Activated B cell treated with CpG ODN at 0.5 μM for 24 hours (primary cell): ENCODE measurements at regions not wholly inside any gene's neighbourhood (a gene's known extent, or its start where the extent isn't known, plus 50 kb on each side); places are given as distances from the start of the nearest gene placed in this dataset.

ENCODE experiments used
- ATAC-seq: fragments of 200-7000 bp; cut with Tn5 transposase; one replicate; pipeline ENCODE4 v1.10.0; 2021; ENCODE audit warnings: low read depth, mild to moderate bottlenecking, moderate library complexity
- CTCF ChIA-PET: fragments of 350-600 bp; sonication (Branson Sonifier 250); formaldehyde crosslinking; loops from one replicate; lab custom pipeline; 2021; ENCODE audit warnings: antibody characterized with exemption; lab: Charles Lee
- POLR2A ChIA-PET: fragments of 350-600 bp; sonication (Branson Sonifier 250); formaldehyde crosslinking; loops from one replicate; lab custom pipeline; 2021; ENCODE audit warnings: antibody characterized with exemption; lab: Charles Lee
- DNase-seq: peaks from one replicate; pipeline ENCODE4 v3.0.0; 2022
- H3K27ac Mint-ChIP-seq: one replicate; pipeline ENCODE4 v1.8.0; 2020; ENCODE audit warnings: mixed read lengths
- H3K27me3 Mint-ChIP-seq: one replicate; pipeline ENCODE4 v1.8.0; 2021; ENCODE audit warnings: mixed read lengths
- H3K36me3 Mint-ChIP-seq: one replicate; pipeline ENCODE4 v1.8.0; 2021; ENCODE audit warnings: low read depth, mixed read lengths
- H3K4me1 Mint-ChIP-seq: one replicate; pipeline ENCODE4 v1.8.0; 2021; ENCODE audit warnings: mixed read lengths
- H3K4me3 Mint-ChIP-seq: one replicate; pipeline ENCODE4 v1.8.0; 2020; ENCODE audit warnings: mild to moderate bottlenecking, mixed read lengths
- H3K9me3 Mint-ChIP-seq: one replicate; pipeline ENCODE4 v1.8.0; 2020; ENCODE audit warnings: mixed read lengths
- CTCF ChIP-seq: fragments of 200-600 bp; IDR thresholded peaks from one replicate; pipeline ENCODE4 v1.8.0; 2022; ENCODE audit warnings: antibody characterized with exemption, mild to moderate bottlenecking
- intact Hi-C: fragments of 100-400 bp; cut with micrococcal nuclease; formaldehyde crosslinking; loops from one replicate; pipeline ENCODE4 v1.15.1; 2024

- ChIA-PET POLR2A (no interaction called here), CTCF (no interaction called here)
- ATAC-seq = no peak
- H3K4me3 Mint-ChIP-seq = no peak overlapping the region
- no peaks in the 10 kb centered on the region for H3K27me3 Mint-ChIP-seq
- no peak for TF ChIP-seq CTCF
- H3K36me3 Mint-ChIP-seq = no peaks in the 10 kb centered on the region
- no peaks in the 10 kb centered on the region for H3K4me1 Mint-ChIP-seq
- intact Hi-C loops = no loop called here
- H3K9me3 Mint-ChIP-seq = peaks cover 8% of the 10 kb centered on the region
- DNase-seq = no peak
- H3K27ac Mint-ChIP-seq = no peak overlapping the region
These were observed 129.3 kb upstream of the SLIT2 start for GRCh38 chr4:20122198-20122988.

GRCh38 chr4:20119141-20119540 is 132.6 kb upstream of the SLIT2 start:
- ATAC-seq = no peak
- TF ChIP-seq CTCF = no peak
- ChIA-PET CTCF (no interaction called here), POLR2A (no interaction called here)
- Mint-ChIP-seq H3K4me1 (no peaks in the 10 kb centered on the region), H3K9me3 (peaks cover 8% of the 10 kb centered on the region), H3K27ac (no peak overlapping the region), H3K36me3 (no peaks in the 10 kb centered on the region), H3K27me3 (no peaks in the 10 kb centered on the region), H3K4me3 (no peak overlapping the region)
- no peak for DNase-seq
- intact Hi-C loops = no loop called here

DNA sequence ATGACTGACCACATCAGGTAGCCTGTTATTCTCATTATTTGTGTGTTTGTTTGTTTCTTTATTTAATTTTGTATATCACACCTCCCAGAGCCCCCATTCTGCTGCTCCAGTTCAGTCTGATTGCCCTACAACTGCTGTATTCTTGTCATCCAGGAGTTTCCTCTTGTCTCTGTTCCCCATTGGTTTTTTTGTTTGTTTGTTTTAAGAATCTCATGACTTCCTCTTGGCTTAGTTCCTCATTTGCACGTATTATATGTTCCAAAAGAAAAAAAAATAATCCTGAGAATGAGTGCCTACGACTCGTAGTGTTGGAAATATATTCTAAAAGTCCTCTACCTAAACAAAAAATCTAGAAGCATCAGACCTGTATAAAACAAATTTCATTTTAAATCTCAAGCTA is 142.3 kb upstream of the SLIT2 start:
- no peaks in the 10 kb centered on the region for H3K36me3 Mint-ChIP-seq
- no peak overlapping the region for H3K4me3 Mint-ChIP-seq
- DNase-seq (no peak), ATAC-seq (no peak)
- intact Hi-C loops = no loop called here
- no peak overlapping the region for H3K27ac Mint-ChIP-seq
- peaks cover 7% of the 10 kb centered on the region for H3K9me3 Mint-ChIP-seq
- no peaks in the 10 kb centered on the region for H3K27me3 Mint-ChIP-seq
- H3K4me1 Mint-ChIP-seq = no peaks in the 10 kb centered on the region
- TF ChIP-seq CTCF = no peak
- POLR2A ChIA-PET = no interaction called here
- CTCF ChIA-PET = no interaction called here

GRCh38 chr4:20106921-20107320 is 144.8 kb upstream of the SLIT2 start:
- peaks cover 5% of the 10 kb centered on the region for H3K9me3 Mint-ChIP-seq
- no peak for TF ChIP-seq CTCF
- ChIA-PET CTCF (no interaction called here), POLR2A (no interaction called here)
- no peak overlapping the region for H3K27ac Mint-ChIP-seq
- H3K36me3 Mint-ChIP-seq = no peaks in the 10 kb centered on the region
- ATAC-seq (no peak), DNase-seq (no peak)
- no peaks in the 10 kb centered on the region for H3K27me3 Mint-ChIP-seq
- intact Hi-C loops = no loop called here
- no peaks in the 10 kb centered on the region for H3K4me1 Mint-ChIP-seq
- no peak overlapping the region for H3K4me3 Mint-ChIP-seq

- Mint-ChIP-seq H3K4me3 (no peak overlapping the region), H3K36me3 (no peaks in the 10 kb centered on the region), H3K27me3 (no peaks in the 10 kb centered on the region), H3K9me3 (no peaks in the 10 kb centered on the region), H3K27ac (no peak overlapping the region), H3K4me1 (no peaks in the 10 kb centered on the region)
- ChIA-PET POLR2A (no interaction called here), CTCF (no interaction called here)
- DNase-seq (no peak), ATAC-seq (no peak)
- TF ChIP-seq CTCF = no peak
- intact Hi-C loops = no loop called here
These were observed 149.9 kb upstream of the SLIT2 start for GRCh38 chr4:20101831-20102230.
